SU-DHL-6 (cell line): ENCODE measurements at regions not wholly inside any gene's neighbourhood (a gene's known extent, or its start where the extent isn't known, plus 50 kb on each side); places are given as distances from the start of the nearest gene placed in this dataset.

Source experiments
- CTCF ChIP-seq: fragments of 200-600 bp; sonication (generic); IDR thresholded peaks from one replicate; pipeline ENCODE4 v1.5.1; 2017; ENCODE audit warnings: antibody characterized with exemption, mild to moderate bottlenecking, low read length, moderate library complexity; ENCODE audit not compliant: insufficient read depth, poor library complexity, severe bottlenecking
- EZH2phosphoT487 ChIP-seq: fragments of 200-600 bp; sonication (generic), shearing (Covaris generic); conservative IDR thresholded peaks from 2 replicates; pipeline ENCODE4 v1.6.1; 2018; ENCODE audit warnings: mild to moderate bottlenecking, antibody characterized with exemption, low read length, moderate library complexity, mixed read lengths

- TF ChIP-seq CTCF: no peak
- TF ChIP-seq EZH2phosphoT487: no peak
Observed at GRCh38 chr1:5386371-5386770, 605.9 kb downstream of the NPHP4 start.
